A673 (cell line): ENCODE measurements at regions not wholly inside any gene's neighbourhood (a gene's known extent, or its start where the extent isn't known, plus 50 kb on each side); places are given as distances from the start of the nearest gene placed in this dataset.

Experiments used
- BruUV-seq: library from RNA; stranded (reverse); fragments of 400-500 nt; replicated peaks from 2 replicates; lab custom pipeline; 2021; lab: Mats Ljungman, UMichigan
- CTCF ChIA-PET: fragments of 300-600 bp; sonication (Branson Sonifier 250); formaldehyde crosslinking; loops from one replicate; lab custom pipeline; 2022; ENCODE audit warnings: antibody characterized with exemption; lab: Charles Lee
- POLR2A ChIA-PET: fragments of 300-600 bp; sonication (Branson Sonifier 250); formaldehyde crosslinking; loops from one replicate; lab custom pipeline; 2022; ENCODE audit warnings: antibody characterized with exemption; ENCODE audit not compliant: low non-redundant PET; lab: Charles Lee
- DNase-seq: peaks from one replicate; pipeline ENCODE4 v3.0.0-alpha.2; 2015; ENCODE audit warnings: low spot score
- H3K27ac ChIP-seq: fragments of 200-600 bp; sonication (generic); 2 replicates; pipeline ENCODE4 v1.5.1; 2016; ENCODE audit warnings: mixed run types, low read depth, mild to moderate bottlenecking, mixed read lengths, antibody characterized with exemption, low read length; ENCODE audit not compliant: poor library complexity, severe bottlenecking
- H3K27me3 ChIP-seq: fragments of 200-600 bp; sonication (generic); replicated peaks from 2 replicates; pipeline ENCODE4 v1.6.1; 2017; ENCODE audit warnings: mixed run types, low read depth, mild to moderate bottlenecking, mixed read lengths, antibody characterized with exemption, low read length; ENCODE audit not compliant: insufficient read depth, poor library complexity
- H3K36me3 ChIP-seq: fragments of 200-600 bp; sonication (generic); 2 replicates; pipeline ENCODE4 v1.6.1; 2016; ENCODE audit warnings: mixed run types, mild to moderate bottlenecking, mixed read lengths, antibody characterized with exemption, low read length; ENCODE audit not compliant: insufficient read depth, poor library complexity, severe bottlenecking
- H3K4me1 ChIP-seq: fragments of 200-600 bp; sonication (generic); 2 replicates; pipeline ENCODE4 v1.6.1; 2017; ENCODE audit warnings: mixed run types, mild to moderate bottlenecking, mixed read lengths, antibody characterized with exemption, low read length; ENCODE audit not compliant: insufficient read depth, poor library complexity, severe bottlenecking
- H3K4me3 ChIP-seq: fragments of 200-600 bp; sonication (generic); 2 replicates; pipeline ENCODE4 v1.5.1; 2016; ENCODE audit warnings: low read depth, mixed run types, mild to moderate bottlenecking, mixed read lengths, low read length; ENCODE audit not compliant: poor library complexity, severe bottlenecking
- H3K9me3 ChIP-seq: fragments of 200-600 bp; sonication (generic); 2 replicates; pipeline ENCODE4 v1.6.1; 2016; ENCODE audit warnings: mixed run types, low read depth, mild to moderate bottlenecking, mixed read lengths, antibody characterized with exemption, low read length; ENCODE audit not compliant: poor library complexity, severe bottlenecking
- EZH2 ChIP-seq: fragments of 200-600 bp; sonication (generic); IDR thresholded peaks from 2 replicates; pipeline ENCODE4 v1.6.1; 2017; ENCODE audit warnings: borderline replicate concordance, low read depth, mild to moderate bottlenecking, mixed read lengths, antibody characterized with exemption, low read length; ENCODE audit not compliant: poor library complexity, severe bottlenecking
- intact Hi-C: fragments of 100-400 bp; cut with micrococcal nuclease; formaldehyde crosslinking; loops from one replicate; pipeline ENCODE4 v1.10.0; 2022; ENCODE audit not compliant: unreplicated experiment
- TF ChIP-seq, protein P1 (sequence below): fragments of 300-800, 200-600 bp; sonication (generic); conservative IDR thresholded peaks from 2 replicates; pipeline ENCODE4 v1.5.1; 2017; ENCODE audit warnings: low read depth, mild to moderate bottlenecking, antibody characterized with exemption, low read length, moderate library complexity, mixed read lengths

- DNase-seq: no peak
- intact Hi-C loops: no loop called here
- Histone ChIP-seq H3K9me3 (no peaks in the 10 kb centered on the region), H3K27ac (no peak overlapping the region), H3K4me1 (peaks cover 15% of the 10 kb centered on the region), H3K27me3 (no peaks in the 10 kb centered on the region), H3K4me3 (no peak overlapping the region), H3K36me3 (no peaks in the 10 kb centered on the region)
- POLR2A ChIA-PET: no interaction called here
- CTCF ChIA-PET: no interaction called here
- TF ChIP-seq EZH2: no peak
- BruUV-seq: no TSS peak
Measured at GRCh38 chr9:115628426-115628825, 510.5 kb upstream of the TNC start.

GRCh38 chr9:115629879-115630840 lies 512.2 kb upstream of the TNC start:
- Histone ChIP-seq H3K27me3 (no peaks in the 10 kb centered on the region), H3K9me3 (no peaks in the 10 kb centered on the region), H3K4me3 (no peak overlapping the region), H3K4me1 (peaks cover 15% of the 10 kb centered on the region), H3K27ac (peak overlapping the region; percentile 38), H3K36me3 (no peaks in the 10 kb centered on the region)
- no TSS peak for BruUV-seq
- intact Hi-C loops: no loop called here
- DNase-seq: no peak
- no peak for TF ChIP-seq EZH2
- TF ChIP-seq, protein P1, sequence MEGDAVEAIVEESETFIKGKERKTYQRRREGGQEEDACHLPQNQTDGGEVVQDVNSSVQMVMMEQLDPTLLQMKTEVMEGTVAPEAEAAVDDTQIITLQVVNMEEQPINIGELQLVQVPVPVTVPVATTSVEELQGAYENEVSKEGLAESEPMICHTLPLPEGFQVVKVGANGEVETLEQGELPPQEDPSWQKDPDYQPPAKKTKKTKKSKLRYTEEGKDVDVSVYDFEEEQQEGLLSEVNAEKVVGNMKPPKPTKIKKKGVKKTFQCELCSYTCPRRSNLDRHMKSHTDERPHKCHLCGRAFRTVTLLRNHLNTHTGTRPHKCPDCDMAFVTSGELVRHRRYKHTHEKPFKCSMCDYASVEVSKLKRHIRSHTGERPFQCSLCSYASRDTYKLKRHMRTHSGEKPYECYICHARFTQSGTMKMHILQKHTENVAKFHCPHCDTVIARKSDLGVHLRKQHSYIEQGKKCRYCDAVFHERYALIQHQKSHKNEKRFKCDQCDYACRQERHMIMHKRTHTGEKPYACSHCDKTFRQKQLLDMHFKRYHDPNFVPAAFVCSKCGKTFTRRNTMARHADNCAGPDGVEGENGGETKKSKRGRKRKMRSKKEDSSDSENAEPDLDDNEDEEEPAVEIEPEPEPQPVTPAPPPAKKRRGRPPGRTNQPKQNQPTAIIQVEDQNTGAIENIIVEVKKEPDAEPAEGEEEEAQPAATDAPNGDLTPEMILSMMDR: no peak
- ChIA-PET POLR2A (interaction anchor here (0.6 kb wide), 1 partner anchor 457 kb away, joined by 3 read pairs; no protein-coding TSS in a partner anchor), CTCF (interaction anchor here (0.5 kb wide), 1 partner anchor 1034 kb away, joined by 4 read pairs; no protein-coding TSS in a partner anchor)

DNA sequence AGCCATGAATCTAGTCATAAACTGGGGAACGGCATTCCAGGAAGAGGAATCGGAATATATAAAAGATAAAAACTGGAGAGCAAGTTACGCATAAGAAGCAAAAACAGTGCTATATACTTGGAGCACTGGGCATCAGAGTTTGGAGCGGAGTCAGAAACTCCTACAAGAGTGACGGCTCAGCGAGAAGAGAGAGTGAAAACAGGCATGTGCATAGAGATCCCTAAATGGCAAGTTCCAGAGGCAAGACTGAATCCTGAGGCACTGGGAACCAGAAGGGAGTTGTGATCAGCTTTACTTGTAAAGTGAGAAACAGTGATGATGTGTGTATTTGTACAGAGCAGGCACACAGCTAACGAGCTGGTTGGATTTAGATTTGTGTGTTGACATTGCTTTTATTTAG lies 514.4 kb upstream of the TNC start:
- intact Hi-C loops: no loop called here
- CTCF ChIA-PET: no interaction called here
- DNase-seq: no peak
- H3K4me1 ChIP-seq: peaks cover 30% of the 10 kb centered on the region
- no peak for TF ChIP-seq EZH2
- TF ChIP-seq, protein P1: no peak
- H3K27me3 ChIP-seq: no peaks in the 10 kb centered on the region
- H3K36me3 ChIP-seq: no peaks in the 10 kb centered on the region
- no peak overlapping the region for H3K4me3 ChIP-seq
- H3K27ac ChIP-seq: no peak overlapping the region
- POLR2A ChIA-PET: no interaction called here
- BruUV-seq: no TSS peak
- H3K9me3 ChIP-seq: no peaks in the 10 kb centered on the region
